GM06990 (cell line): ENCODE measurements at regions not wholly inside any gene's neighbourhood (a gene's known extent, or its start where the extent isn't known, plus 50 kb on each side); places are given as distances from the start of the nearest gene placed in this dataset.

Source experiments
- DNase-seq: peaks from one replicate; pipeline ENCODE4 v3.0.0-alpha.2; 2011; ENCODE audit not compliant: insufficient read length; ENCODE audit errors: extremely low read depth
- H3K27me3 ChIP-seq: replicated peaks from 2 replicates; pipeline ENCODE4 v1.6.0; 2011; ENCODE audit warnings: low read length; ENCODE audit not compliant: control insufficient read depth, insufficient read depth
- H3K36me3 ChIP-seq: 2 replicates; pipeline ENCODE4 v1.5.1; 2011; ENCODE audit warnings: low read length; ENCODE audit not compliant: control insufficient read depth, insufficient read depth
- H3K4me3 ChIP-seq: replicated peaks from 2 replicates; pipeline ENCODE4 v1.5.1; 2011; ENCODE audit warnings: low read depth, mild to moderate bottlenecking, control low read depth, low read length
- TF ChIP-seq, protein P1 (sequence below): IDR thresholded peaks from 2 replicates; pipeline ENCODE4 v1.5.1; 2011; ENCODE audit warnings: low read length, control low read depth, mild to moderate bottlenecking, inconsistent platforms; ENCODE audit not compliant: insufficient read depth, poor library complexity, severe bottlenecking

DNA sequence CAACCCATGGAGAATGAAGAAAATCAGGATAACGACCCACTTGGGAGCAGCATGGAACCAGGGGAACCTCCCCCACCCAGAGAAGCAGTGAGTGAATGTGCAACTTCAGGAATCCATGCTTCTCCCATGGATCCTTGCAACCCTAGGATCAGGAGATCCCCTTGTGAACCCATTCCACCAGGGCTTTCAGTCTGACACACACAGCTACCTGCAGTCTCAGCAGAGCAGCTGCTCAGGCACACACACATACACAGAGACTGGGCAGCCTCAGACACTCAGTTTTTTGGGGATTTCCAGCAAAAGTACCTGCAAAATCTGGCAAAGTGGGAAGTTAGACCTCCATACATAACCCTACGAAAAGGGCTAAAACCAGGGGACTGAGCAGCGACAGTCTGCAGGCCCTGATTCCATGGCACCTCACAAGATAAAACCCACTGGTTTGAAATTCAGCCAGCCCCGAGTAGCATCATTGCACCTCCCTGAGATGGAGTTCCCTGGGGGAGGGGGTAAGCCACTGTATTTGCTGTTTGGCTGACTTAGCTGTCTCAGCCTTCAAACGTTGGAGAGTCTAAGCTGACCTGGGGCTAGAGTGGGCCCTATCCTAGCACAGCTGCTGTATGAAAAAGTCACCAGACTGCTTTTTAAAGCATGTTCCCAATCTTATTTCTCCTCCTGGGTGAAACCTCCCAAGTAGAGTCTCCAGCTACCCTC lies 737.5 kb upstream of the NDST4 start:
- Histone ChIP-seq H3K4me3 (no peak overlapping the region), H3K27me3 (no peaks in the 10 kb centered on the region), H3K36me3 (no peaks in the 10 kb centered on the region)
- TF ChIP-seq, protein P1, sequence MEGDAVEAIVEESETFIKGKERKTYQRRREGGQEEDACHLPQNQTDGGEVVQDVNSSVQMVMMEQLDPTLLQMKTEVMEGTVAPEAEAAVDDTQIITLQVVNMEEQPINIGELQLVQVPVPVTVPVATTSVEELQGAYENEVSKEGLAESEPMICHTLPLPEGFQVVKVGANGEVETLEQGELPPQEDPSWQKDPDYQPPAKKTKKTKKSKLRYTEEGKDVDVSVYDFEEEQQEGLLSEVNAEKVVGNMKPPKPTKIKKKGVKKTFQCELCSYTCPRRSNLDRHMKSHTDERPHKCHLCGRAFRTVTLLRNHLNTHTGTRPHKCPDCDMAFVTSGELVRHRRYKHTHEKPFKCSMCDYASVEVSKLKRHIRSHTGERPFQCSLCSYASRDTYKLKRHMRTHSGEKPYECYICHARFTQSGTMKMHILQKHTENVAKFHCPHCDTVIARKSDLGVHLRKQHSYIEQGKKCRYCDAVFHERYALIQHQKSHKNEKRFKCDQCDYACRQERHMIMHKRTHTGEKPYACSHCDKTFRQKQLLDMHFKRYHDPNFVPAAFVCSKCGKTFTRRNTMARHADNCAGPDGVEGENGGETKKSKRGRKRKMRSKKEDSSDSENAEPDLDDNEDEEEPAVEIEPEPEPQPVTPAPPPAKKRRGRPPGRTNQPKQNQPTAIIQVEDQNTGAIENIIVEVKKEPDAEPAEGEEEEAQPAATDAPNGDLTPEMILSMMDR, result no peak
- peak; percentile 13 for DNase-seq

DNA sequence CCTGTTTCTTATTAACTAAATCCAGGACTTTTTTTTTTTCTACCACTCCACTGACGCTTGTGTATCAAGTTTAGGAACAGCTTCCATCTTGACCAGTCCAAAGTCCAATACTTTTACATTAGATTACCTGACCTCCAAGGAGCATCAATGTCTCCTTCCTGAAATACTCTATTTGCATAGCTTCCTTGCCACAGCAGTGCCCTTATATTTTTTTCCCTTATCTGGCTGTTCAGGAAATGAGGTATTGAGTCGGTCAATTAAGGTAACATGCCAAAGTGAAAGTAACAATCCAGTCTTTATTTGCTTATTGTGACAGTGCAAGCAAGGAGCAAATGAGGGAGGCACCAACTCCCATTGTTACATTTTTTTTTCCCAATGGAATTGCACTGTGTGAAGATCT lies 730.8 kb upstream of the NDST4 start:
- H3K4me3 ChIP-seq, result no peak overlapping the region
- no peak for DNase-seq
- H3K36me3 ChIP-seq, result no peaks in the 10 kb centered on the region
- TF ChIP-seq, protein P1, result no peak
- no peaks in the 10 kb centered on the region for H3K27me3 ChIP-seq

DNA sequence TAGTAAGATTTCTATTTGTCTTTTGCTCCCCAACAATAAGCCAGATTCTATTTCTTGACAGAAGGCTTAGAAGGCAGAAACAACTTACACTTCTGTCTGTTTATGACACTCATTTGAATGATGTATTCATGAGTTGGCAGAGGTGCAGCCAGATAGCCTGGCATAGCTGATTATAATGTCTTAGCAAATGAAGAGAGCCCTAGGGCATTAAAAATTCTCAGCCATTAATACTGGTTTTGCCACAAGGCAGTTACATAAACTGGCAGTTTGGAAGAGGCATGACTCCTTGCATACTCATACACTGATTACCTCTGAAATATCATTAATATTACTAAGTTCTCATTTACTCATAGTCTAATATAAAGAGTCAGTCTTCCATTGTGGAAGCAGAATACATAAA lies 728.5 kb upstream of the NDST4 start:
- TF ChIP-seq, protein P1, result no peak
- no peak for DNase-seq
- Histone ChIP-seq H3K4me3 (no peak overlapping the region), H3K36me3 (no peaks in the 10 kb centered on the region), H3K27me3 (no peaks in the 10 kb centered on the region)

DNA sequence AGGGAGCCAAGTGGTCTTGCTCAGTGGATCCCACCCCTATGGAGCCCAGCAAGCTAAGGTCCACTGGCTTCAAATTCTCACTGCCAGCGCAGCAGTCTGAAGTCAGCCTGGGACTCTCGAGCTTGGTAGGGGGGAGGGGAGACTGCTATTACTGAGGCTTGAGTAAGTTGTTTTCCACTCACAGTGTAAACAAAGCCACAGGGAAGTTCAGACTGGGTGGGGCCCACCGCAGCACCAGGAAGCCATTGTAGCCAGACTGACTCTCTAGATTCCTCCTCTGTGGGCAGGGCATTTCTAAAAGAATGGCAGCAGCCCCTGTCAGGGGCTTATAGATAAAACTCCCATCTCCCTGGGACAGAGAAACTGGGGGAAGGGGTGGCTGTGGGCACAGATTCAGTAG lies 721.0 kb upstream of the NDST4 start:
- no peaks in the 10 kb centered on the region for H3K27me3 ChIP-seq
- DNase-seq, result no peak
- H3K36me3 ChIP-seq, result no peaks in the 10 kb centered on the region
- H3K4me3 ChIP-seq, result no peak overlapping the region
- TF ChIP-seq, protein P1, result no peak

DNA sequence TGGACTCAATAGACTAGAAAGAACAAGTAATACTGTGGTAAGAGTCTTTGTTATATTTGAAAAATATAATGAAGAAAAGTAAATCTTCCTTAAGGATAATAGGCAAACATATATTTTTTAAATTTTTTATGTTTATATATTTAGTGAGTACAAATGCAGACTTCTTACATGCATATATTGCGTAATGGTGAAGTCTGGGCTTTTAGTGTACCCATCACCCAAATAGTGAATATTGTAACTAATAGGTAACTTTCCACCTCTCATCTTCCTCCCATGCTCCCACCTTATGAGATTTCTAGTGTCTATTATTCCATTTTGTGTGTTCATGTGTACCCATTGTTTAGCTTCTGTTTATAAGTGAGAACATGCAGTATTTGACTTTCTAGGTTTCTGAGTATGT lies 711.2 kb upstream of the NDST4 start:
- H3K36me3 ChIP-seq, result no peaks in the 10 kb centered on the region
- no peak overlapping the region for H3K4me3 ChIP-seq
- no peaks in the 10 kb centered on the region for H3K27me3 ChIP-seq
- no peak for DNase-seq
- TF ChIP-seq, protein P1, result no peak

DNA sequence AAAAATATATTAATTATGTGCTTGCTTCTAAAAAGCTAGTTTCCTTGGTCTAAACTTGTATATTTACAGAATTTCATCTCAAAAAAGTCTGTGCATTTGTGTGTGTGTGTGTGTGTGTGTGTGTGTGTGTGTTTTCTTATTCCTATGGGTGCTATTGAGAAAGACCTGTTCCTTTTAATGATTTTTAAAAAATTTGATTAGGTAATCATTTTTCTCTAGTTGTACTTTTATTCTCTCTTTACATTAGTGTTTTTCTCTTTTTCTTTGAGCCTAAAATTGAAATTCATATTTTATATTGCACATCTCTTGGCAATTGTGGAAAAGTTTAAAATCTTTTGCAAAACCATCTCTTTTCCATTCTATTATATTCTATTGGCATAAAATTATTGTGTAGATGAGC lies 690.4 kb upstream of the NDST4 start:
- H3K27me3 ChIP-seq, result no peaks in the 10 kb centered on the region
- TF ChIP-seq, protein P1, result no peak
- H3K4me3 ChIP-seq, result no peak overlapping the region
- no peak for DNase-seq
- no peaks in the 10 kb centered on the region for H3K36me3 ChIP-seq
